Retinal pigment epithelial cell (primary cell): ENCODE measurements at regions not wholly inside any gene's neighbourhood (a gene's known extent, or its start where the extent isn't known, plus 50 kb on each side); places are given as distances from the start of the nearest gene placed in this dataset.

Experiments
- DNase-seq: peaks from one replicate; pipeline ENCODE4 v3.0.0-alpha.2; 2010; ENCODE audit warnings: low read depth
- H3K4me3 ChIP-seq: 2 replicates; pipeline ENCODE4 v1.5.1; 2011; ENCODE audit warnings: mild to moderate bottlenecking, low read length, control low read depth, moderate library complexity
- CTCF ChIP-seq: conservative IDR thresholded peaks from 2 replicates; pipeline ENCODE4 v1.5.1; 2011; ENCODE audit warnings: low read depth, low read length, control low read depth, inconsistent platforms

GRCh38 chr5:68012429-68012828 lies 203.1 kb upstream of the PIK3R1 start:
- TF ChIP-seq CTCF: no peak
- no peak overlapping the region for H3K4me3 ChIP-seq
- no peak for DNase-seq

GRCh38 chr5:68011801-68012200 lies 203.8 kb upstream of the PIK3R1 start:
- H3K4me3 ChIP-seq: no peak overlapping the region
- no peak for DNase-seq
- no peak for TF ChIP-seq CTCF

- TF ChIP-seq CTCF: no peak
- no peak for DNase-seq
These were observed 204.2 kb upstream of the PIK3R1 start for GRCh38 chr5:68011259-68011760.

GRCh38 chr5:68010740-68011139 lies 204.8 kb upstream of the PIK3R1 start:
- no peak for DNase-seq
- no peak for TF ChIP-seq CTCF
- no peak overlapping the region for H3K4me3 ChIP-seq

More at GRCh38 chr5:68011259-68011760, 204.2 kb upstream of the PIK3R1 start:
- no peak overlapping the region for H3K4me3 ChIP-seq

GRCh38 chr5:68007451-68007850 lies 208.1 kb upstream of the PIK3R1 start:
- DNase-seq: no peak
- H3K4me3 ChIP-seq: no peak overlapping the region
- no peak for TF ChIP-seq CTCF

GRCh38 chr5:68002836-68003235 lies 212.7 kb upstream of the PIK3R1 start:
- no peak for TF ChIP-seq CTCF
- no peak overlapping the region for H3K4me3 ChIP-seq
- no peak for DNase-seq

- DNase-seq: no peak
- TF ChIP-seq CTCF: no peak
- no peak overlapping the region for H3K4me3 ChIP-seq
These were observed 214.8 kb upstream of the PIK3R1 start for GRCh38 chr5:68000805-68001204.
